B cell (primary cell): ENCODE measurements at regions not wholly inside any gene's neighbourhood (a gene's known extent, or its start where the extent isn't known, plus 50 kb on each side); places are given as distances from the start of the nearest gene placed in this dataset.

Experiments used
- ATAC-seq: fragments of 200-7000 bp; cut with Tn5 transposase; one replicate; pipeline ENCODE4 v1.10.0; 2021; ENCODE audit warnings: low read depth, mild to moderate bottlenecking, moderate number of reproducible peaks, moderate library complexity
- CTCF ChIA-PET: fragments of 350-600 bp; sonication (Branson Sonifier 250); formaldehyde crosslinking; loops from one replicate; lab custom pipeline; 2021; ENCODE audit warnings: antibody characterized with exemption, inconsistent platforms; lab: Charles Lee
- POLR2A ChIA-PET: fragments of 350-600 bp; sonication (Branson Sonifier 250); formaldehyde crosslinking; loops from one replicate; lab custom pipeline; 2021; ENCODE audit warnings: antibody characterized with exemption; lab: Charles Lee
- DNase-seq: peaks from one replicate; pipeline ENCODE4 v3.0.0; 2013
- H2AFZ ChIP-seq: 2 replicates; pipeline ENCODE4 v1.6.1; 2012; ENCODE audit warnings: mild to moderate bottlenecking, low read depth, low read length; ENCODE audit not compliant: insufficient read depth, poor library complexity, severe bottlenecking
- H3K27ac ChIP-seq, 2 donors: 1 replicate in 1 of 2; 2 replicates in 1 of 2; pipeline ENCODE4 v1.5.1; 2012 to 2013; ENCODE audit warnings: low read length in 2 of 2, mild to moderate bottlenecking in 2 of 2, moderate library complexity in 1 of 2
- H3K27me3 ChIP-seq, 4 experiments: fragments of 200-600 bp in 1 of 4; sonication (generic) in 1 of 4; replicated peaks in 1 of 4; 1 replicate in 2 of 4; 2 replicates in 2 of 4; pipeline versions ENCODE4 v1.6.1 to v1.7.0; 2013 to 2016; ENCODE audit warnings: low read length in 3 of 4, mild to moderate bottlenecking in 2 of 4, mixed read lengths in 1 of 4, moderate library complexity in 1 of 4; ENCODE audit not compliant: insufficient read depth in 4 of 4, control insufficient read depth in 3 of 4; ENCODE audit errors: control extremely low read depth in 1 of 4
- H3K36me3 ChIP-seq, 2 experiments: replicated peaks in 1 of 2; 1 replicate in 1 of 2; 2 replicates in 1 of 2; pipeline versions ENCODE4 v1.6.1 to v1.7.1; 2013; ENCODE audit warnings: low read length in 1 of 2; ENCODE audit not compliant: insufficient read depth in 2 of 2, control insufficient read depth in 1 of 2; ENCODE audit errors: control extremely low read depth in 1 of 2, extremely low read depth in 1 of 2
- H3K4me1 ChIP-seq, 2 donors: fragments of 200-600 bp in 1 of 2; sonication (generic) in 1 of 2; 1 replicate in 1 of 2; 2 replicates in 1 of 2; pipeline versions ENCODE4 v1.5.1 to v1.6.1; 2013 to 2017; ENCODE audit warnings: low read length in 2 of 2; ENCODE audit not compliant: control insufficient read depth in 2 of 2, insufficient read depth in 2 of 2
- H3K4me2 ChIP-seq: replicated peaks from 2 replicates; pipeline ENCODE3; 2012; ENCODE audit warnings: mild to moderate bottlenecking, low read depth, low read length; ENCODE audit not compliant: poor library complexity, severe bottlenecking
- H3K4me3 ChIP-seq, 5 experiments: fragments of 200-600 bp in 1 of 5; sonication (generic) in 1 of 5; 1 replicate in 3 of 5; 2 replicates in 2 of 5; pipeline versions ENCODE4 v1.5.1 to v1.7.0; 2011 to 2016; ENCODE audit warnings: low read length in 4 of 5, mild to moderate bottlenecking in 4 of 5, low read depth in 2 of 5, control low read depth in 1 of 5, moderate library complexity in 1 of 5; ENCODE audit not compliant: insufficient read depth in 1 of 5; ENCODE audit errors: control extremely low read depth in 1 of 5, extremely low read depth in 1 of 5
- H3K79me2 ChIP-seq: fragments of 200-600 bp; sonication (generic); one replicate; pipeline ENCODE4 v1.6.0; 2016; ENCODE audit warnings: low read length; ENCODE audit not compliant: control insufficient read depth, insufficient read depth
- H3K9ac ChIP-seq: fragments of 200-600 bp; sonication (generic); 2 replicates; pipeline ENCODE4 v1.6.1; 2017; ENCODE audit warnings: mild to moderate bottlenecking, low read length, moderate library complexity
- H3K9me3 ChIP-seq, 3 donors: one replicate each; pipeline versions ENCODE4 v1.6.1 to v1.7.1; 2013; ENCODE audit warnings: low read length in 2 of 3; ENCODE audit not compliant: control insufficient read depth in 2 of 3, insufficient read depth in 1 of 3; ENCODE audit errors: control extremely low read depth in 1 of 3
- H4K20me1 ChIP-seq: 2 replicates; pipeline ENCODE4 v1.6.0; 2012; ENCODE audit warnings: mild to moderate bottlenecking, low read length; ENCODE audit not compliant: insufficient read depth, control insufficient read depth, poor library complexity, severe bottlenecking
- H3K27ac Mint-ChIP-seq: one replicate; pipeline ENCODE4 v1.8.0; 2021; ENCODE audit warnings: mixed read lengths
- H3K27me3 Mint-ChIP-seq: one replicate; pipeline ENCODE4 v1.8.0; 2021; ENCODE audit warnings: mixed read lengths
- H3K4me1 Mint-ChIP-seq: one replicate; pipeline ENCODE4 v1.8.0; 2021; ENCODE audit warnings: mixed read lengths
- H3K4me3 Mint-ChIP-seq: one replicate; pipeline ENCODE4 v1.8.0; 2021; ENCODE audit warnings: mixed read lengths
- H3K9me3 Mint-ChIP-seq: one replicate; pipeline ENCODE4 v1.8.0; 2022; ENCODE audit warnings: mixed read lengths; ENCODE audit not compliant: insufficient read depth
- CTCF ChIP-seq: fragments of 200-600 bp; IDR thresholded peaks from one replicate; pipeline ENCODE4 v1.8.0; 2022; ENCODE audit warnings: antibody characterized with exemption, mild to moderate bottlenecking
- EZH2 ChIP-seq: IDR thresholded peaks from 2 replicates; pipeline ENCODE4 v1.6.1; 2012; ENCODE audit warnings: borderline replicate concordance, low read depth, mild to moderate bottlenecking, moderate library complexity, low read length; ENCODE audit not compliant: insufficient read depth, poor library complexity, severe bottlenecking
- WGBS: methylation state at CpG from one replicate; pipeline ENCODE4 v1.1.5; 2013; ENCODE audit warnings: missing lambda C conversion rate; ENCODE audit not compliant: insufficient coverage; 5-methylcytosine and 5-hydroxymethylcytosine counted together
- intact Hi-C: fragments of 100-400 bp; cut with micrococcal nuclease; formaldehyde crosslinking; loops from one replicate; pipeline ENCODE4 v1.10.0; 2022

DNA sequence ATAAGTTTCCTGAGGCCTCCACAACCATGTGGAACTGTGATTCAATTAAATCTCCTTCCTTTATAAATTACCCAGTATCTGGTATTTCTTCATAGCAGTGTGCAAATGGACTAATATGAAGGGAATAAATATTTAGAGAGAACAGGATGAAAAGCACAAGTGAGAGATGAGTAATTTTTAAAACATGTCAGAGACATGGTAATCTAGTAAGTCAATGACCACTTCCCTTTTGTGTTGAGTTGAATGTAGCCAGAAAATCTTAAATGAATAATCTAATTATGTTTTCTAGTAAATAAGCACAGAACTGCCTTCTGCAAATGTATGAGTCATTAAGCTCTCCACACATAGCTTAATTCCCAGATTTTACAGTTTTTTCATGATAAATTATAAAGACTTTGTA is 524.1 kb upstream of the SLITRK5 start:
- Mint-ChIP-seq H3K4me1 (no peaks in the 10 kb centered on the region), H3K9me3 (no peaks in the 10 kb centered on the region), H3K27me3 (no peaks in the 10 kb centered on the region), H3K4me3 (no peak overlapping the region), H3K27ac (no peak overlapping the region)
- H3K9me3 ChIP-seq, result peaks cover 0 to 8% (median 0%) of the 10 kb centered on the region in 3 donors
- no peaks in the 10 kb centered on the region for H3K27me3 ChIP-seq
- POLR2A ChIA-PET, result no interaction called here
- H3K4me1 ChIP-seq, result no peaks in the 10 kb centered on the region
- no peaks in the 10 kb centered on the region for H3K36me3 ChIP-seq
- H3K79me2 ChIP-seq, result no peaks in the 10 kb centered on the region
- no peak overlapping the region for H3K27ac ChIP-seq
- H3K9ac ChIP-seq, result no peak overlapping the region
- H4K20me1 ChIP-seq, result no peaks in the 10 kb centered on the region
- H2AFZ ChIP-seq, result no peak overlapping the region
- intact Hi-C loops, result no loop called here
- CTCF ChIA-PET, result no interaction called here
- TF ChIP-seq EZH2 (no peak), CTCF (no peak)
- ATAC-seq (no peak), DNase-seq (no peak)
- no peak overlapping the region for H3K4me3 ChIP-seq
- H3K4me2 ChIP-seq, result no peak overlapping the region

- H2AFZ ChIP-seq, result no peak overlapping the region
- no peak overlapping the region for H3K27ac ChIP-seq
- H3K4me1 ChIP-seq, result no peaks in the 10 kb centered on the region
- Mint-ChIP-seq H3K4me1 (no peaks in the 10 kb centered on the region), H3K27ac (no peak overlapping the region), H3K9me3 (peaks cover 2% of the 10 kb centered on the region), H3K4me3 (no peak overlapping the region), H3K27me3 (no peaks in the 10 kb centered on the region)
- no peak for DNase-seq
- intact Hi-C loops, result no loop called here
- ATAC-seq, result no peak
- CTCF ChIA-PET, result no interaction called here
- no peaks in the 10 kb centered on the region for H3K27me3 ChIP-seq
- H3K4me3 ChIP-seq, result no peak overlapping the region
- H4K20me1 ChIP-seq, result no peaks in the 10 kb centered on the region
- POLR2A ChIA-PET, result no interaction called here
- H3K4me2 ChIP-seq, result no peak overlapping the region
- H3K36me3 ChIP-seq, result no peaks in the 10 kb centered on the region
- H3K9me3 ChIP-seq, result peaks cover 0 to 1% (median 0%) of the 10 kb centered on the region in 3 donors
- H3K9ac ChIP-seq, result no peak overlapping the region
- no peaks in the 10 kb centered on the region for H3K79me2 ChIP-seq
- no peak for TF ChIP-seq EZH2
- WGBS, result 100% methylated on average over 2 of the region's 3 CpGs
Measured at GRCh38 chr13:87153371-87153770, 517.8 kb upstream of the SLITRK5 start.
